ENCODE measurements at regions not wholly inside any gene's neighbourhood (a gene's known extent, or its start where the extent isn't known, plus 50 kb on each side); places are given as distances from the start of the nearest gene placed in this dataset.
A peak's percentile ranks its signal among the peaks of the same experiment; 100 is the strongest.
"Not testable (repeated sequence)": the region's sequence is repeated elsewhere in the genome, so short reads cannot be mapped to it uniquely, and the experiment has no call there.

DNA sequence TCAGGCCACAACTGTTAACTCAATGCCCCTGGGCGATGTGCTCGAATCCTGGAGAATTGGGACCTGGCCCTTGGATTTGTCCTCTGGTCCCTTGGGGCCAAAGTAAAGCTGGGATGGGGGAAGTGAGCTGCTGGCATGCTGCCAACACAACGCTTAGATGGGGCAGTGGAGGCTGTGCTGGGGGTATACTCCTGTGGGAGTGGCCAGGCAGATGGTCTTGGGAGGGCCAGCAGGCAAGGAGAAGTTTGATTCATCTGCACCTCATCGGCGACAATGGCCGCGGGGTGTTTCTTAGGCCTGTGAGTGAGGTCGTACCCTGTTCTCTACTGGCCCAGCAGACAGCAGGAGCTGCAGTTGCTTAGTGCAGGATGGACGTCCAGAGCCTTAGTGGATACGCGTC, 139.0 kb upstream of the MTPN start:
- H3K27me3 ChIP-seq (replicated peaks; ENCODE audit: insufficient read depth), result no peaks in the 10 kb centered on the region
- intact Hi-C loops (cut with DNase I), result no loop called here
- no peaks in the 10 kb centered on the region for H3K36me3 ChIP-seq
- H3K9me3 ChIP-seq, result no peaks in the 10 kb centered on the region
- TF ChIP-seq, protein P1, sequence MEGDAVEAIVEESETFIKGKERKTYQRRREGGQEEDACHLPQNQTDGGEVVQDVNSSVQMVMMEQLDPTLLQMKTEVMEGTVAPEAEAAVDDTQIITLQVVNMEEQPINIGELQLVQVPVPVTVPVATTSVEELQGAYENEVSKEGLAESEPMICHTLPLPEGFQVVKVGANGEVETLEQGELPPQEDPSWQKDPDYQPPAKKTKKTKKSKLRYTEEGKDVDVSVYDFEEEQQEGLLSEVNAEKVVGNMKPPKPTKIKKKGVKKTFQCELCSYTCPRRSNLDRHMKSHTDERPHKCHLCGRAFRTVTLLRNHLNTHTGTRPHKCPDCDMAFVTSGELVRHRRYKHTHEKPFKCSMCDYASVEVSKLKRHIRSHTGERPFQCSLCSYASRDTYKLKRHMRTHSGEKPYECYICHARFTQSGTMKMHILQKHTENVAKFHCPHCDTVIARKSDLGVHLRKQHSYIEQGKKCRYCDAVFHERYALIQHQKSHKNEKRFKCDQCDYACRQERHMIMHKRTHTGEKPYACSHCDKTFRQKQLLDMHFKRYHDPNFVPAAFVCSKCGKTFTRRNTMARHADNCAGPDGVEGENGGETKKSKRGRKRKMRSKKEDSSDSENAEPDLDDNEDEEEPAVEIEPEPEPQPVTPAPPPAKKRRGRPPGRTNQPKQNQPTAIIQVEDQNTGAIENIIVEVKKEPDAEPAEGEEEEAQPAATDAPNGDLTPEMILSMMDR (IDR thresholded peaks at IDR 0.05), result no peak
- TF ChIP-seq POLR2AphosphoS5 (IDR thresholded peaks at IDR 0.05) (no peak), POLR2A (IDR thresholded peaks at IDR 0.05) (no peak)
- no peak overlapping the region for H3K4me3 ChIP-seq
- H3K4me1 ChIP-seq (replicated peaks), result no peaks in the 10 kb centered on the region
- H3K27ac ChIP-seq, result no peak overlapping the region
- DNase-seq (ENCODE audit: low spot score), result no peak
- WGBS, result 80% methylated on average over 11 of the region's 11 CpGs

DNA sequence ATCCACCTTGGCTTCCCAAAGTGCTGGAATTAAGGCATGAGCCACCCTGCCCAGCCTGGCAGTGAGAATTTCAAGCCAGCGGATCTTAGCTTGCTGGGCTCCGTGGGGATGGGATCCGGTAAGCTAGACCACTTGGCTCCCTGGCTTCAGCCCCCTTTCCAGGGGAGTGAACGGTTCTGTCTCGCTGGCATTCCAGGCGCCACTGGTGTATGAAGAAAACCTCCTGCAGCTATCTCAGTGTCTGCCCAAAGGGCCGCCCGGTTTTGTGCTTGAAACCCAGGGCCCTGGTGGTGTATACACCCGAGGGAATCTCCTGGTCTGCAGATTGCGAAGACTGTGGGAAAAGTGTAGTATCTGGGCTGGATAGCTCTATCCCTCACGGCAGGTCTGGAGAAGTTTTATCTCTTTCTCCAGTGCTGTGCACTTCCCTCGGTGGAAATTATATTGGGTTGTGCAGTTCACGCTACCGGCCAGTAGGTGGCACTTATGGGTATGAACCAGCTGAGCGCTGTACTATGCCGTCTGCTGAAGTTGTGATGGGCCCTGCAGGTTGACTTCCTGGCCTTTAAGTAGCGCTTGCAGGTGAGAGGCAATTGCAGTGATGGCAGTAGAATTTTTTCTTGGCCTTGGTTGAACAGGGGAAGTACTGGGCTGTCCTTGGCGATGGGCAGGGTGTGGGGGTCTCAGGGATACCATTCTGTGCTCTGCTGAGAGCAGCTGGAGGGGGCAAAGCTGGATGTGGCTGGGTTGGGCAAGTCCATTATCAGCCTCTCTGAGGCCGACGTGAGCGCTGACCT, 138.0 kb upstream of the MTPN start:
- DNase-seq (ENCODE audit: low spot score), result no peak
- no peaks in the 10 kb centered on the region for H3K36me3 ChIP-seq
- intact Hi-C loops (cut with DNase I), result no loop called here
- no peak for TF ChIP-seq POLR2A (IDR thresholded peaks at IDR 0.05)
- TF ChIP-seq, protein P1 (IDR thresholded peaks at IDR 0.05), result peak; percentile 36 to 49 (median 43)
- no peaks in the 10 kb centered on the region for H3K27me3 ChIP-seq (replicated peaks; ENCODE audit: insufficient read depth)
- H3K4me3 ChIP-seq, result no peak overlapping the region
- H3K27ac ChIP-seq, result no peak overlapping the region
- H3K4me1 ChIP-seq (replicated peaks), result no peaks in the 10 kb centered on the region
- no peaks in the 10 kb centered on the region for H3K9me3 ChIP-seq
- WGBS, result 54% methylated on average over 21 of the region's 21 CpGs

DNA sequence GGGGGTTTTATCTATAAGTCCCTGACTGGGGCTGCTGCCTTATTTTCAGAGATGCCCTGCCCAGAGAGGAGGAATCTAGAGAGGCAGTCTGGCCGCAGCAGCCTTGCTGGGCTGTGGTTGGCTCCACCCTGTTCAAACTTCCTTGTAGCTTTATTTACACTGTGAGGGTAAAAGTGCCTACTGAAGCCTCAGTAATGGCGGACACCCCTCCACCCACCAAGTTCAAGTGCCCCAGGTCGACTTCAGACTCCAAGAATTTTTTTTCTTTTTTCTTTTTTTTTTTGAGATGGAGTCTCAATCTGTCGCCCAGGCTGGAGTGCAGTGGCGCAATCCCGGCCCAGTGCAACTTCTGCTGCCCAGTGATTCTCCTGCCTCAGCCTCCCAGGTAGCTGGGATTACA, 137.3 kb upstream of the MTPN start:
- H3K36me3 ChIP-seq; H3K9me3 ChIP-seq; H3K27me3 ChIP-seq (replicated peaks; ENCODE audit: insufficient read depth); H3K4me1 ChIP-seq (replicated peaks); H3K4me3 ChIP-seq; H3K27ac ChIP-seq; intact Hi-C loops (cut with DNase I); DNase-seq (ENCODE audit: low spot score): not testable (repeated sequence)
- 59% methylated on average over 6 of the region's 6 CpGs for WGBS

DNA sequence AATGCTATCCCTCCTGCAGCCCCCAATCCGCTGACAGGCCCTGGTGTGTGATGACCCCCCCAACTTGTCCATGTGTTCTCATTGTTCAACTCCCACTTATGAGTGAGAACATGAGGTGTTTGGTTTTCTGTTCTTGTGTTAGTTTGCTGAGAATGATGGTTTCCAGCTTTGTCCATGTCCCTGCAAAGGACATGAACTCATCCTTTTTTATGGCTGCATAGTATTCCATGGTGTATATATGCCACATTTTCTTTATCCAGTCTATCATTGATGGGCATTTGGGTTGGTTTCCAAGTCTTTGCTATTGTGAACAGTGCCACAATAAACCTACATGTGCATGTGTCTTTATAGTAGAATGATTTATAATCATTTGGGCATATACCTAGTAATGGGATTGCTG, 131.9 kb upstream of the MTPN start:
- WGBS, result 0% methylated on average over 1 of the region's 1 CpG
- H3K9me3 ChIP-seq, result not testable (repeated sequence)

DNA sequence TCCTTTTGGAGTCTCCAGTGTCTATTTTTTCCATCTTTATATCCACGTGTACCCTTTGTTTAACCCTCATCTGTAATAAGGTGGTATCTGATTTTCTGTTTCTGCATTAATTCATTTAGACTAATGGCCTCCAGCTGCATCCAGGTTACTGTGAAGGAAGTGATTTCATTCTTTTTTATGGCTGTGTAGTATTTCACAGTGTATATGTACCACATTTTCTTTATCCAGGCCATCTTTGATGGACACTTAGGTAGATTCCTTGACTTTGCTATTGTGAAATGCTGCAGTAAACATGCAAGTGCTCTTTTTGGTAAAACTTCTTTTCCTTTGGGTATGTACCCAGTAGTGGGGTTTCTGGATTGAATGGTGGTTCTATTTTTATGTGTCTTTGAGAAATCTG, 128.0 kb upstream of the MTPN start:
- TF ChIP-seq POLR2A (IDR thresholded peaks at IDR 0.05) (no peak), POLR2AphosphoS5 (IDR thresholded peaks at IDR 0.05) (no peak)
- TF ChIP-seq, protein P1 (IDR thresholded peaks at IDR 0.05), result no peak
- Histone ChIP-seq H3K9me3 (no peaks in the 10 kb centered on the region), H3K27ac (no peak overlapping the region), H3K36me3 (no peaks in the 10 kb centered on the region), H3K4me3 (no peak overlapping the region), H3K4me1 (replicated peaks) (no peaks in the 10 kb centered on the region), H3K27me3 (replicated peaks; ENCODE audit: insufficient read depth) (no peaks in the 10 kb centered on the region)
- no peak for DNase-seq (ENCODE audit: low spot score)
- WGBS, result 91% methylated on average over 1 of the region's 1 CpG
- intact Hi-C loops (cut with DNase I), result no loop called here

More for the DNA sequence above, 131.9 kb upstream of the MTPN start:
- DNase-seq (ENCODE audit: low spot score); H3K27me3 ChIP-seq (replicated peaks; ENCODE audit: insufficient read depth); H3K27ac ChIP-seq; H3K4me1 ChIP-seq (replicated peaks); intact Hi-C loops (cut with DNase I); H3K4me3 ChIP-seq; H3K36me3 ChIP-seq: not testable (repeated sequence)

DNA sequence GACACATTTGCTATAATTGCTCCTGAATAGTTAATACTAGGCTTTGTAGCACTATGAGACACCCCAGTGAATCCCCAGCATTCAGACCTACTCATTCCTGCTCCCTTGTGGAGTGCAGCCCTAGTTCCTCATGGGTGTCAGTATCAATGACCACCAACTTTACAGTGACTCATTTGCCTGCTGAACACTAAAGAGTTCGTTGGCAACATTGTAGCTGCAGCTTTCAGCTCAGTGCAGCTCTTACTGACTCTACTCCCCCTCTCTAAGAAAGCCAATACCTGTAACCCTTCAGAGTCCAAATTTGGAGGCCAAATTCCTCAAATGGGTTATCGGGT, 127.1 kb upstream of the MTPN start:
- no peaks in the 10 kb centered on the region for H3K36me3 ChIP-seq
- H3K27me3 ChIP-seq (replicated peaks; ENCODE audit: insufficient read depth), result no peaks in the 10 kb centered on the region
- intact Hi-C loops (cut with DNase I), result no loop called here
- H3K4me1 ChIP-seq (replicated peaks), result no peaks in the 10 kb centered on the region
- DNase-seq (ENCODE audit: low spot score), result no peak
- 81% methylated on average over 2 of the region's 2 CpGs for WGBS
- no peak overlapping the region for H3K4me3 ChIP-seq
- no peak for TF ChIP-seq POLR2A (IDR thresholded peaks at IDR 0.05)
- no peak for TF ChIP-seq POLR2AphosphoS5 (IDR thresholded peaks at IDR 0.05)
- TF ChIP-seq, protein P1 (IDR thresholded peaks at IDR 0.05), result no peak
- no peaks in the 10 kb centered on the region for H3K9me3 ChIP-seq
- H3K27ac ChIP-seq, result no peak overlapping the region

Measured in prostate gland (tissue), 2 donors.